K562 (cell line): ENCODE measurements at regions not wholly inside any gene's neighbourhood (a gene's known extent, or its start where the extent isn't known, plus 50 kb on each side); places are given as distances from the start of the nearest gene placed in this dataset.

Experiments used
- ATAC-seq: fragments of 200-7000 bp; cut with Tn5 transposase; 3 replicates; pipeline ENCODE4 v1.9.1; 2020; ENCODE audit warnings: moderate library complexity
- BruUV-seq: library from RNA; stranded (reverse); fragments of 400-500 nt; replicated peaks from 2 replicates; lab custom pipeline; 2021; lab: Mats Ljungman, UMichigan
- CTCF ChIA-PET: fragments of 300-600 bp; formaldehyde crosslinking; extraction: SDS; loops from one replicate; lab custom pipeline; 2021; ENCODE audit warnings: low intra/inter-chr PET ratio; lab: Yijun Ruan, JAX
- POLR2A ChIA-PET: fragments of 300-600, 350-650 bp; sonication (Branson Sonifier 250); formaldehyde crosslinking; extraction: SDS; loops from one replicate; lab custom pipeline; 2021; ENCODE audit warnings: antibody characterized with exemption, inconsistent platforms; lab: Yijun Ruan, JAX
- DNase-seq, 4 experiments: peaks; one replicate each; pipeline versions ENCODE4 v3.0.0 to v3.0.0-alpha.2; 2011 to 2018; ENCODE audit warnings: low spot score in 3 of 4, mixed read lengths in 3 of 4; ENCODE audit errors: extremely low read depth in 1 of 4
- FAIRE-seq: peaks from 2 replicates; lab custom pipeline; 2011; peaks lifted over from hg19 to GRCh38; lab: Jason Lieb, UNC
- H2AFZ ChIP-seq: 2 replicates; pipeline ENCODE4 v1.6.0; 2011; ENCODE audit warnings: low read depth, low read length, control low read depth, inconsistent platforms
- H3K27ac ChIP-seq: fragments of 200-600 bp; 3 replicates; pipeline ENCODE4 v1.8.0; 2011; ENCODE audit warnings: low read depth, mild to moderate bottlenecking, control low read depth, inconsistent platforms, low read length, moderate library complexity, mixed read lengths; ENCODE audit errors: extremely low read depth
- H3K27me3 ChIP-seq, 2 experiments: fragments of 300-600 bp in 1 of 2; 2 replicates in 1 of 2; 3 replicates in 1 of 2; pipeline versions ENCODE4 v1.6.0 to v1.8.0; 2011; ENCODE audit warnings: inconsistent platforms in 2 of 2, low read length in 2 of 2, mild to moderate bottlenecking in 1 of 2, mixed read lengths in 1 of 2, moderate library complexity in 1 of 2; ENCODE audit not compliant: control insufficient read depth in 2 of 2, insufficient read depth in 2 of 2
- H3K36me3 ChIP-seq: fragments of 300-600 bp; 3 replicates; pipeline ENCODE4 v1.8.0; 2011; ENCODE audit warnings: mild to moderate bottlenecking, low read length, inconsistent platforms; ENCODE audit not compliant: control insufficient read depth, insufficient read depth
- H3K4me1 ChIP-seq, 2 experiments: fragments of 200-600 bp in 1 of 2; replicated peaks in 1 of 2; 2 replicates in 1 of 2; 3 replicates in 1 of 2; pipeline versions ENCODE4 v1.5.1 to v1.8.0; 2011; ENCODE audit warnings: inconsistent platforms in 2 of 2, low read length in 2 of 2, mild to moderate bottlenecking in 1 of 2, mixed read lengths in 1 of 2, moderate library complexity in 1 of 2; ENCODE audit not compliant: control insufficient read depth in 2 of 2, insufficient read depth in 2 of 2
- H3K4me2 ChIP-seq: 2 replicates; pipeline ENCODE4 v1.6.1; 2011; ENCODE audit warnings: low read length, control low read depth, inconsistent platforms, mixed read lengths; ENCODE audit not compliant: insufficient read depth
- H3K4me3 ChIP-seq: fragments of 200-600 bp; sonication (generic), shearing (Covaris generic); 2 replicates; pipeline ENCODE4 v1.5.1; 2016; ENCODE audit warnings: control low read depth, inconsistent platforms
- H3K79me2 ChIP-seq: fragments of 200-600 bp; 3 replicates; pipeline ENCODE4 v1.8.0; 2011; ENCODE audit warnings: low read length, inconsistent platforms; ENCODE audit not compliant: control insufficient read depth, insufficient read depth
- H3K9ac ChIP-seq, 2 experiments: 2 replicates each; pipeline versions ENCODE4 v1.6.0 to v1.6.1; 2011; ENCODE audit warnings: low read depth in 2 of 2, low read length in 2 of 2, control low read depth in 1 of 2, inconsistent platforms in 1 of 2, mild to moderate bottlenecking in 1 of 2, mixed read lengths in 1 of 2; ENCODE audit not compliant: insufficient read depth in 1 of 2
- H3K9me1 ChIP-seq: one replicate; pipeline ENCODE4 v1.6.0; 2011; ENCODE audit warnings: inconsistent platforms, mild to moderate bottlenecking, low read length, moderate library complexity; ENCODE audit not compliant: control insufficient read depth, insufficient read depth
- H3K9me3 ChIP-seq: replicated peaks from 2 replicates; pipeline ENCODE4 v1.5.1; 2011; ENCODE audit warnings: low read depth, low read length, inconsistent platforms; ENCODE audit not compliant: control insufficient read depth, insufficient read depth
- H4K20me1 ChIP-seq: replicated peaks from 2 replicates; pipeline ENCODE4 v1.6.1; 2011; ENCODE audit warnings: low read length, inconsistent platforms, mixed read lengths; ENCODE audit not compliant: control insufficient read depth, insufficient read depth
- CHD2 ChIP-seq: IDR thresholded peaks from 2 replicates; pipeline ENCODE4 v1.6.1; 2011; ENCODE audit warnings: low read depth, low read length
- COPS2 ChIP-seq: fragments of 450-650 bp; conservative IDR thresholded peaks from 2 replicates; pipeline ENCODE4 v1.6.1; 2016; ENCODE audit warnings: mild to moderate bottlenecking, moderate library complexity
- EGR1 ChIP-seq: fragments of 450-650 bp; conservative IDR thresholded peaks from 2 replicates; pipeline ENCODE4 v1.6.1; 2017; ENCODE audit warnings: mild to moderate bottlenecking
- NR2C2 ChIP-seq, 2 experiments: fragments of 200-800 bp in 1 of 2; sonication (Bioruptor generic) in 1 of 2; sonication (generic) in 1 of 2; formaldehyde crosslinking in 1 of 2; IDR thresholded peaks; 2 replicates each; pipeline versions ENCODE4 v1.6.1 to v1.8.0; 2016 to 2022; ENCODE audit warnings: mild to moderate bottlenecking in 1 of 2, missing compliant biosample characterization in 1 of 2, missing genetic modification characterization in 1 of 2, missing genetic modification reagents in 1 of 2
- RBM25 ChIP-seq: fragments of 200-400 bp; formaldehyde crosslinking; IDR thresholded peaks from 2 replicates; pipeline ENCODE4 v1.6.1; 2018; ENCODE audit warnings: low read length, low read depth, moderate library complexity; ENCODE audit not compliant: severe bottlenecking
- SMC3 ChIP-seq: conservative IDR thresholded peaks from 2 replicates; pipeline ENCODE4 v1.6.1; 2011; ENCODE audit warnings: low read depth, low read length, improper control_type of control experiment; ENCODE audit not compliant: insufficient read depth
- TAF9B ChIP-seq: fragments of 450-650 bp; IDR thresholded peaks from 2 replicates; pipeline ENCODE4 v1.6.1; 2018; ENCODE audit warnings: mild to moderate bottlenecking; ENCODE audit not compliant: partially characterized antibody
- THAP7 ChIP-seq: fragments of 250-450 bp; sonication (Bioruptor Pico); IDR thresholded peaks from 2 replicates; pipeline ENCODE4 v1.5.0; 2021
- ZNF121 ChIP-seq: sonication (generic); formaldehyde crosslinking; conservative IDR thresholded peaks from 2 replicates; pipeline ENCODE4 v1.8.0; 2022; ENCODE audit warnings: missing genetic modification reagents
- WGBS: fragments of 100-300 bp; shearing (Covaris generic); methylation state at CpG from one replicate; pipeline ENCODE4 v1.1.6; 2016; ENCODE audit warnings: low coverage, mixed read lengths; ENCODE audit not compliant: insufficient coverage; ENCODE audit errors: missing lambda C conversion rate; 5-methylcytosine and 5-hydroxymethylcytosine counted together
- in situ Hi-C: fragments of 300-500 bp; cut with MboI; formaldehyde crosslinking; loops from 4 replicates; pipeline ENCODE4 v1.15.0; 2018; ENCODE audit warnings: inconsistent platforms, mixed read lengths
- intact Hi-C: fragments of 100-400 bp; cut with micrococcal nuclease; formaldehyde crosslinking; loops from 2 replicates; pipeline ENCODE4 v1.14.2; 2022

- CTCF ChIA-PET: no interaction called here
- POLR2A ChIA-PET: no interaction called here
- BruUV-seq: no TSS peak
- in situ Hi-C loops: no loop called here
- 30% methylated on average over 6 of the region's 8 CpGs for WGBS
- H2AFZ ChIP-seq: no peak overlapping the region
- no peaks in the 10 kb centered on the region for H3K27me3 ChIP-seq
- H3K9me3 ChIP-seq: no peaks in the 10 kb centered on the region
- intact Hi-C loops: no loop called here
- H3K4me3 ChIP-seq: no peak overlapping the region
- no peaks in the 10 kb centered on the region for H3K9me1 ChIP-seq
- no peaks in the 10 kb centered on the region for H3K36me3 ChIP-seq
- H4K20me1 ChIP-seq: no peaks in the 10 kb centered on the region
- ATAC-seq: no peak
- DNase-seq: no peak
- TF ChIP-seq TAF9B (no peak), SMC3 (no peak), ZNF121 (no peak), NR2C2 (CRISPR knock-in tag; IDR thresholded peaks at IDR 0.05) (no peak), NR2C2 (tag; IDR thresholded peaks at IDR 0.05) (no peak), THAP7 (no peak)
- no peak for FAIRE-seq
- H3K4me2 ChIP-seq: no peak overlapping the region
- H3K9ac ChIP-seq: no peak overlapping the region
- no peaks in the 10 kb centered on the region for H3K79me2 ChIP-seq
- H3K27ac ChIP-seq: no peak overlapping the region
- peaks cover 0 to 21% of the 10 kb centered on the region in 2 experiments; a peak in 2 of 5 replicates for H3K4me1 ChIP-seq
Measured at GRCh38 chr22:46051646-46052045, 74.7 kb upstream of the WNT7B start.

GRCh38 chr22:46052331-46052771, 75.4 kb upstream of the WNT7B start:
- ChIA-PET POLR2A (no interaction called here), CTCF (no interaction called here)
- Histone ChIP-seq H3K9ac (no peak overlapping the region), H3K27ac (no peak overlapping the region), H2AFZ (no peak overlapping the region), H3K9me3 (no peaks in the 10 kb centered on the region), H3K27me3 (no peaks in the 10 kb centered on the region), H3K79me2 (no peaks in the 10 kb centered on the region), H3K36me3 (no peaks in the 10 kb centered on the region), H3K4me1 (peaks cover 0 to 21% of the 10 kb centered on the region in 2 experiments; a peak in 2 of 5 replicates), H3K4me2 (no peak overlapping the region), H3K4me3 (no peak overlapping the region)
- ATAC-seq: no peak
- BruUV-seq: no TSS peak
- FAIRE-seq: no peak
- DNase-seq: no peak
- 20% methylated on average over 6 of the region's 6 CpGs for WGBS
- intact Hi-C loops: no loop called here
- TF ChIP-seq CHD2 (no peak), RBM25 (no peak), EGR1 (no peak), COPS2 (no peak)
- TF ChIP-seq, all 486 proteins: peak for 0
- in situ Hi-C loops: no loop called here
- Histone ChIP-seq H4K20me1 (no peaks in the 10 kb centered on the region), H3K9me1 (no peaks in the 10 kb centered on the region)
